H9 (cell line): ENCODE measurements at regions not wholly inside any gene's neighbourhood (a gene's known extent, or its start where the extent isn't known, plus 50 kb on each side); places are given as distances from the start of the nearest gene placed in this dataset.

Experiments
- DNase-seq: peaks from one replicate; pipeline ENCODE4 v3.0.0-alpha.2; 2017
- H2AFZ ChIP-seq: one replicate; pipeline ENCODE4 v1.6.1; 2013; ENCODE audit warnings: mild to moderate bottlenecking, low read length, control low read depth, moderate library complexity
- H2AK5ac ChIP-seq: 2 replicates; pipeline ENCODE4 v1.6.1; 2013; ENCODE audit warnings: low read length, control low read depth, mixed read lengths; ENCODE audit not compliant: insufficient read length
- H2BK120ac ChIP-seq: one replicate; pipeline ENCODE4 v1.6.1; 2013; ENCODE audit warnings: low read depth, mild to moderate bottlenecking, low read length, control low read depth, inconsistent platforms; ENCODE audit not compliant: poor library complexity, severe bottlenecking
- H2BK12ac ChIP-seq: 2 replicates; pipeline ENCODE4 v1.6.1; 2013; ENCODE audit warnings: low read length, control low read depth, mixed read lengths, low read depth; ENCODE audit not compliant: insufficient read length
- H2BK15ac ChIP-seq: 2 replicates; pipeline ENCODE4 v1.6.1; 2013; ENCODE audit warnings: low read depth, low read length, control low read depth
- H2BK20ac ChIP-seq: one replicate; pipeline ENCODE4 v1.6.1; 2013; ENCODE audit warnings: low read depth, mild to moderate bottlenecking, low read length, control low read depth, inconsistent platforms; ENCODE audit not compliant: poor library complexity, severe bottlenecking
- H2BK5ac ChIP-seq: 2 replicates; pipeline ENCODE4 v1.6.1; 2013; ENCODE audit warnings: low read length, control low read depth, mixed read lengths; ENCODE audit not compliant: insufficient read length
- H3K14ac ChIP-seq: 2 replicates; pipeline ENCODE4 v1.6.1; 2013; ENCODE audit warnings: low read length, control low read depth; ENCODE audit not compliant: insufficient read depth
- H3K18ac ChIP-seq: 2 replicates; pipeline ENCODE4 v1.6.1; 2013; ENCODE audit warnings: low read depth, mild to moderate bottlenecking, mixed read lengths, low read length, control low read depth; ENCODE audit not compliant: insufficient read length
- H3K23ac ChIP-seq: 2 replicates; pipeline ENCODE4 v1.6.1; 2013; ENCODE audit warnings: low read length, control low read depth, mixed read lengths, low read depth; ENCODE audit not compliant: insufficient read length
- H3K23me2 ChIP-seq: 2 replicates; pipeline ENCODE4 v1.6.1; 2013; ENCODE audit warnings: low read depth, mild to moderate bottlenecking, mixed read lengths, low read length, control low read depth; ENCODE audit not compliant: insufficient read length, poor library complexity, severe bottlenecking
- H3K27ac ChIP-seq: 2 replicates; pipeline ENCODE4 v1.5.1; 2013; ENCODE audit warnings: low read length, control low read depth, mixed read lengths, low read depth; ENCODE audit not compliant: insufficient read length
- H3K27me3 ChIP-seq: 2 replicates; pipeline ENCODE4 v1.6.1; 2013; ENCODE audit warnings: low read length, control low read depth, inconsistent platforms; ENCODE audit not compliant: insufficient read depth
- H3K4ac ChIP-seq: 2 replicates; pipeline ENCODE4 v1.6.1; 2013; ENCODE audit warnings: low read depth, mild to moderate bottlenecking, control low read depth, inconsistent platforms, low read length, moderate library complexity
- H3K4me1 ChIP-seq: 2 replicates; pipeline ENCODE4 v1.6.1; 2013; ENCODE audit warnings: low read length, control low read depth, inconsistent platforms; ENCODE audit not compliant: insufficient read depth
- H3K4me2 ChIP-seq: 2 replicates; pipeline ENCODE4 v1.6.1; 2013; ENCODE audit warnings: low read length, control low read depth, mixed read lengths; ENCODE audit not compliant: insufficient read length, insufficient read depth
- H3K56ac ChIP-seq: 2 replicates; pipeline ENCODE4 v1.6.1; 2013; ENCODE audit warnings: low read depth, mild to moderate bottlenecking, mixed read lengths, low read length, control low read depth; ENCODE audit not compliant: insufficient read length
- H3K79me1 ChIP-seq: 2 replicates; pipeline ENCODE4 v1.6.1; 2013; ENCODE audit warnings: low read depth, mild to moderate bottlenecking, moderate library complexity, low read length, control low read depth, inconsistent platforms; ENCODE audit not compliant: insufficient read depth, poor library complexity, severe bottlenecking
- H3K79me2 ChIP-seq: 2 replicates; pipeline ENCODE4 v1.6.1; 2013; ENCODE audit warnings: low read length, control low read depth, inconsistent platforms; ENCODE audit not compliant: insufficient read depth
- H3K9ac ChIP-seq: 2 replicates; pipeline ENCODE4 v1.6.1; 2013; ENCODE audit warnings: low read length, control low read depth, mixed read lengths; ENCODE audit not compliant: insufficient read length; ENCODE audit errors: extremely low read depth
- H3K9me3 ChIP-seq: one replicate; pipeline ENCODE4 v1.6.1; 2013; ENCODE audit warnings: low read depth, low read length, inconsistent platforms; ENCODE audit not compliant: control insufficient read depth
- H3T11ph ChIP-seq: one replicate; pipeline ENCODE4 v1.6.1; 2013; ENCODE audit warnings: mild to moderate bottlenecking, low read length, control low read depth, inconsistent platforms
- H4K20me1 ChIP-seq: one replicate; pipeline ENCODE4 v1.6.1; 2013; ENCODE audit not compliant: control insufficient read depth, insufficient read length, insufficient read depth
- H4K5ac ChIP-seq: 2 replicates; pipeline ENCODE4 v1.6.1; 2013; ENCODE audit warnings: low read depth, mild to moderate bottlenecking, mixed read lengths, low read length, control low read depth; ENCODE audit not compliant: insufficient read length
- H4K8ac ChIP-seq: replicated peaks from 2 replicates; pipeline ENCODE4 v1.6.1; 2013; ENCODE audit warnings: low read length, control low read depth, mixed read lengths, low read depth; ENCODE audit not compliant: insufficient read length
- H4K91ac ChIP-seq: 2 replicates; pipeline ENCODE4 v1.6.1; 2013; ENCODE audit warnings: low read depth, mild to moderate bottlenecking, moderate library complexity, mixed read lengths, low read length, control low read depth; ENCODE audit not compliant: insufficient read length
- H3K27ac Mint-ChIP-seq, 3 experiments: 2 replicates in 2 of 3; 3 replicates in 1 of 3; pipeline ENCODE4 v1.8.0; 2020 to 2021; ENCODE audit warnings: mixed read lengths in 3 of 3, mild to moderate bottlenecking in 1 of 3, moderate library complexity in 1 of 3
- H3K27me3 Mint-ChIP-seq: 2 replicates; pipeline ENCODE4 v1.8.0; 2021; ENCODE audit warnings: low read depth, mild to moderate bottlenecking, moderate library complexity, mixed read lengths
- H3K36me3 Mint-ChIP-seq, 3 experiments: 2 replicates in 2 of 3; 3 replicates in 1 of 3; pipeline ENCODE4 v1.8.0; 2020 to 2021; ENCODE audit warnings: low read depth in 3 of 3, mixed read lengths in 3 of 3; ENCODE audit not compliant: insufficient read depth in 1 of 3
- H3K4me1 Mint-ChIP-seq, 2 experiments: 2 replicates each; pipeline ENCODE4 v1.8.0; 2020; ENCODE audit warnings: mixed read lengths in 2 of 2
- H3K4me3 Mint-ChIP-seq, 2 experiments: 2 replicates in 1 of 2; 3 replicates in 1 of 2; pipeline ENCODE4 v1.8.0; 2020 to 2021; ENCODE audit warnings: mild to moderate bottlenecking in 2 of 2, mixed read lengths in 2 of 2, moderate library complexity in 1 of 2
- H3K9me3 Mint-ChIP-seq, 2 experiments: 2 replicates in 1 of 2; 3 replicates in 1 of 2; pipeline ENCODE4 v1.8.0; 2020; ENCODE audit warnings: mild to moderate bottlenecking in 2 of 2, mixed read lengths in 2 of 2, moderate library complexity in 1 of 2
- WGBS: extraction: QIAGEN DNeasy Blood & Tissue Kit; methylation state at CpG from one replicate; pipeline ENCODE4 v1.1.7; 2013; ENCODE audit warnings: missing lambda C conversion rate, low lambda C conversion rate, mixed read lengths; ENCODE audit not compliant: insufficient read length; ENCODE audit errors: extremely low coverage; 5-methylcytosine and 5-hydroxymethylcytosine counted together
- TF ChIP-seq, protein P1 (sequence below): fragments of 200-600 bp; sonication (generic); conservative IDR thresholded peaks from 3 replicates; pipeline ENCODE4 v1.8.0; 2021; ENCODE audit warnings: antibody characterized with exemption, mild to moderate bottlenecking

DNA sequence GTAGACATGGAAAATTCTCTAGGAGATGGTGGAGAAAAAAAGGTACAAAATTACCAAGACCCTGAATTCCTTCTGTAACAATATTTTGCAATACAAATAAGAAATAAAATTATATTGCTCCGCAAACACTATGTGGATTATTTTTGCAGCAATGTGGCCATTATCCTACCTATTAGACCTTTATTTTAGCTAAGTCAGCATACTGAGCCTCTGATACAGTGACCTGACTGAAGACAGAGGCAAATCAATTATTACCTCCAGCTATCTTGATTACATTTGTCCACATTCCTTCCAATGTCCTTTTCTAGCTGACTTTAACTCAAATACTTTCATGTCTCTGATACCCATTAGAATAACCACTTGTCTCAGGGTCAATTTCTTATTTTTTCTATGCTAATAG lies 610.9 kb downstream of the LRRIQ3 start:
- H3K9me3 Mint-ChIP-seq: peaks cover 0 to 4% of the 10 kb centered on the region in 2 experiments; a peak in 1 of 5 replicates
- no peak overlapping the region for H2BK20ac ChIP-seq
- no CpG with 5 or more reads among the region's 1 CpG for WGBS
- no peak overlapping the region for H3K9ac ChIP-seq
- no peak overlapping the region for H4K8ac ChIP-seq
- no peak overlapping the region for H3K18ac ChIP-seq
- H3T11ph ChIP-seq: no peak overlapping the region
- H3K79me2 ChIP-seq: no peaks in the 10 kb centered on the region
- no peak overlapping the region for H4K5ac ChIP-seq
- no peak overlapping the region for H3K4ac ChIP-seq
- H3K4me2 ChIP-seq: no peak overlapping the region
- no peak overlapping the region for H2BK5ac ChIP-seq
- no peak overlapping the region for H3K27ac Mint-ChIP-seq
- no peaks in the 10 kb centered on the region for H3K9me3 ChIP-seq
- no peaks in the 10 kb centered on the region for H3K23me2 ChIP-seq
- no peak overlapping the region for H2AFZ ChIP-seq
- no peak overlapping the region for H3K56ac ChIP-seq
- TF ChIP-seq, protein P1, sequence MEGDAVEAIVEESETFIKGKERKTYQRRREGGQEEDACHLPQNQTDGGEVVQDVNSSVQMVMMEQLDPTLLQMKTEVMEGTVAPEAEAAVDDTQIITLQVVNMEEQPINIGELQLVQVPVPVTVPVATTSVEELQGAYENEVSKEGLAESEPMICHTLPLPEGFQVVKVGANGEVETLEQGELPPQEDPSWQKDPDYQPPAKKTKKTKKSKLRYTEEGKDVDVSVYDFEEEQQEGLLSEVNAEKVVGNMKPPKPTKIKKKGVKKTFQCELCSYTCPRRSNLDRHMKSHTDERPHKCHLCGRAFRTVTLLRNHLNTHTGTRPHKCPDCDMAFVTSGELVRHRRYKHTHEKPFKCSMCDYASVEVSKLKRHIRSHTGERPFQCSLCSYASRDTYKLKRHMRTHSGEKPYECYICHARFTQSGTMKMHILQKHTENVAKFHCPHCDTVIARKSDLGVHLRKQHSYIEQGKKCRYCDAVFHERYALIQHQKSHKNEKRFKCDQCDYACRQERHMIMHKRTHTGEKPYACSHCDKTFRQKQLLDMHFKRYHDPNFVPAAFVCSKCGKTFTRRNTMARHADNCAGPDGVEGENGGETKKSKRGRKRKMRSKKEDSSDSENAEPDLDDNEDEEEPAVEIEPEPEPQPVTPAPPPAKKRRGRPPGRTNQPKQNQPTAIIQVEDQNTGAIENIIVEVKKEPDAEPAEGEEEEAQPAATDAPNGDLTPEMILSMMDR: no peak
- peaks cover 0 to 3% (median 2%) of the 10 kb centered on the region in 3 experiments; a peak in 2 of 7 replicates for H3K36me3 Mint-ChIP-seq
- H2BK15ac ChIP-seq: no peak overlapping the region
- no peak overlapping the region for H2BK120ac ChIP-seq
- H3K79me1 ChIP-seq: no peaks in the 10 kb centered on the region
- H2BK12ac ChIP-seq: no peak overlapping the region
- no peaks in the 10 kb centered on the region for H3K27me3 ChIP-seq
- peaks cover 0 to 6% of the 10 kb centered on the region in 2 experiments; a peak in 2 of 4 replicates for H3K4me1 Mint-ChIP-seq
- H2AK5ac ChIP-seq: no peak overlapping the region
- DNase-seq: no peak
- H3K4me1 ChIP-seq: no peaks in the 10 kb centered on the region
- no peak overlapping the region for H3K27ac ChIP-seq
- H3K23ac ChIP-seq: no peak overlapping the region
- no peak overlapping the region for H4K91ac ChIP-seq
- H3K27me3 Mint-ChIP-seq: no peaks in the 10 kb centered on the region
- no peak overlapping the region for H3K14ac ChIP-seq
- no peak overlapping the region for H3K4me3 Mint-ChIP-seq
- no peaks in the 10 kb centered on the region for H4K20me1 ChIP-seq
